Ishikawa (cell line): ENCODE measurements at regions not wholly inside any gene's neighbourhood (a gene's known extent, or its start where the extent isn't known, plus 50 kb on each side); places are given as distances from the start of the nearest gene placed in this dataset.

ENCODE experiments used
- EP300 ChIP-seq: IDR thresholded peaks from 2 replicates; pipeline ENCODE4 v1.6.1; 2012; ENCODE audit warnings: borderline replicate concordance
- TCF12 ChIP-seq: IDR thresholded peaks from 2 replicates; pipeline ENCODE4 v1.6.1; 2012; ENCODE audit warnings: low read depth

DNA sequence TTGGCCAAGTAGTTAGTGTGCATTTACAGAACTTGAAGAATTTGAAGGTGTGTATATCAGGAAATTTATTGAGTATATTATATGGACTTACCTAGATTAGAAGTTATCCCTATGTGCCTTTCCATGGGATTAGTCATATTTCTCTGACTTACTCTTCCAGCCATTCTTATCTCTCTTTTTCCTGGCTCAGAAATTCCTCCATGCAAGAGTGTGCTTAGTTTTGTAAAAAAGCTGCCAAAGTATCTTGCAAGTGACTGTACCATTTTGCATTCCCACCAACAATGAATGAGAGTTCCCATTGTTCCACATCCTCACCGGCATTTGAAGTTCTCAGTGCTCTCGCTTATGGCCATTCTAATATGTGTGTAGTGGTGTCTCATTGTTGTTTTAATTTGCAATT lies 82.2 kb upstream of the GUCA2B start:
- TF ChIP-seq EP300, result no peak
- no peak for TF ChIP-seq TCF12
